BJ (cell line): ENCODE measurements at regions not wholly inside any gene's neighbourhood (a gene's known extent, or its start where the extent isn't known, plus 50 kb on each side); places are given as distances from the start of the nearest gene placed in this dataset.

ENCODE experiments used
- CTCF ChIA-PET: fragments of 350-600 bp; formaldehyde crosslinking; extraction: SDS; loops from one replicate; lab custom pipeline; 2021; ENCODE audit warnings: antibody characterized with exemption, inconsistent platforms; lab: Yijun Ruan, JAX
- POLR2A ChIA-PET: fragments of 300-600 bp; sonication (Branson Sonifier 250); formaldehyde crosslinking; extraction: SDS; loops from one replicate; lab custom pipeline; 2021; ENCODE audit warnings: antibody characterized with exemption; lab: Charles Lee
- DNase-seq: peaks from one replicate; pipeline ENCODE4 v3.0.0-alpha.2; 2011; ENCODE audit warnings: low read depth
- H3K27me3 ChIP-seq: 2 replicates; pipeline ENCODE4 v1.6.0; 2011; ENCODE audit warnings: low read length; ENCODE audit not compliant: control insufficient read depth, insufficient read depth
- H3K36me3 ChIP-seq: 2 replicates; pipeline ENCODE4 v1.5.1; 2011; ENCODE audit warnings: low read length; ENCODE audit not compliant: control insufficient read depth, insufficient read depth
- H3K4me3 ChIP-seq: 2 replicates; pipeline ENCODE4 v1.5.1; 2011; ENCODE audit warnings: low read depth, mild to moderate bottlenecking, control low read depth, low read length
- TF ChIP-seq, protein P1 (sequence below): IDR thresholded peaks from 2 replicates; pipeline ENCODE4 v1.5.1; 2011; ENCODE audit warnings: low read depth, mild to moderate bottlenecking, control low read depth, inconsistent platforms, low read length, moderate library complexity; ENCODE audit not compliant: insufficient read depth

DNA sequence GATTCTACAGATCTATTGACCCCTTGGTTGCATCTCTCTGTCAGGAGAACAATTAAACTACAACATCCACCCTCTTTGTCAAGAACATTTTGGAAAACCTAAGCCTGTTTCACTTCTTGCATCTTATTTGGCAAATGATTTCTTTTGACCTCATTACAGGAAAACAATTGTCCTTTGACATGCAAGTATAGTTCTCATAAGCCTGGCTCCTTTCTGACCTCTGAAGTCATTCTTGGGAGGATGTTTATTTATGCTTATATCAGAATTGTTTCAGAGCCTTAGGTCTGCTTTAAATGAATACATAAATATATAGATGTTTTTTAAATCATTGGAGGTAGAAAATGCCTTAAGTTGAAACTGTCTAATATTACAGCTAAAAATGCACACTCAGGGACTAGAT is 361.3 kb upstream of the PTGER4 start:
- TF ChIP-seq, protein P1, sequence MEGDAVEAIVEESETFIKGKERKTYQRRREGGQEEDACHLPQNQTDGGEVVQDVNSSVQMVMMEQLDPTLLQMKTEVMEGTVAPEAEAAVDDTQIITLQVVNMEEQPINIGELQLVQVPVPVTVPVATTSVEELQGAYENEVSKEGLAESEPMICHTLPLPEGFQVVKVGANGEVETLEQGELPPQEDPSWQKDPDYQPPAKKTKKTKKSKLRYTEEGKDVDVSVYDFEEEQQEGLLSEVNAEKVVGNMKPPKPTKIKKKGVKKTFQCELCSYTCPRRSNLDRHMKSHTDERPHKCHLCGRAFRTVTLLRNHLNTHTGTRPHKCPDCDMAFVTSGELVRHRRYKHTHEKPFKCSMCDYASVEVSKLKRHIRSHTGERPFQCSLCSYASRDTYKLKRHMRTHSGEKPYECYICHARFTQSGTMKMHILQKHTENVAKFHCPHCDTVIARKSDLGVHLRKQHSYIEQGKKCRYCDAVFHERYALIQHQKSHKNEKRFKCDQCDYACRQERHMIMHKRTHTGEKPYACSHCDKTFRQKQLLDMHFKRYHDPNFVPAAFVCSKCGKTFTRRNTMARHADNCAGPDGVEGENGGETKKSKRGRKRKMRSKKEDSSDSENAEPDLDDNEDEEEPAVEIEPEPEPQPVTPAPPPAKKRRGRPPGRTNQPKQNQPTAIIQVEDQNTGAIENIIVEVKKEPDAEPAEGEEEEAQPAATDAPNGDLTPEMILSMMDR, result no peak
- Histone ChIP-seq H3K4me3 (no peak overlapping the region), H3K36me3 (no peaks in the 10 kb centered on the region), H3K27me3 (no peaks in the 10 kb centered on the region)
- DNase-seq, result no peak
- ChIA-PET CTCF (no interaction called here), POLR2A (no interaction called here)

DNA sequence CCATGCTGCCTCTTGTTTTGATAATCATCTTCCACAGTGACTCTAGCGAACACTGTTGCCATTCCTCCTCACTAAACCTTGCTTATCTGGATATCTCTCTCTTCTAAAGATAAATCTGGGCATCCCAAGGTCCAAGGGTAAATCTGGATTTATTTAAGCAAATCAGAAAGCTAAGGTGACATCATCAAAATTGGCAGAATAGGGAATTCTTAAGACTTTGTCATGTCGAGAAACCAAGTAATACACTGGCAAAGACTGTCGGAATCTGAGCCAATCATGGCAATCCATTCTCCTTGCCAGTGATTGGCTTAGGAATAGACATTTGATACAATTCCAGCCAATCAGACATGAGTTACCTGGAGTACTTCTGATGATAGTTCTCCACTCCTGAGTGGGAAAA is 362.7 kb upstream of the PTGER4 start:
- TF ChIP-seq, protein P1, result no peak
- H3K4me3 ChIP-seq, result no peak overlapping the region
- CTCF ChIA-PET, result no interaction called here
- no peaks in the 10 kb centered on the region for H3K36me3 ChIP-seq
- no peak for DNase-seq
- POLR2A ChIA-PET, result no interaction called here
- H3K27me3 ChIP-seq, result no peaks in the 10 kb centered on the region

DNA sequence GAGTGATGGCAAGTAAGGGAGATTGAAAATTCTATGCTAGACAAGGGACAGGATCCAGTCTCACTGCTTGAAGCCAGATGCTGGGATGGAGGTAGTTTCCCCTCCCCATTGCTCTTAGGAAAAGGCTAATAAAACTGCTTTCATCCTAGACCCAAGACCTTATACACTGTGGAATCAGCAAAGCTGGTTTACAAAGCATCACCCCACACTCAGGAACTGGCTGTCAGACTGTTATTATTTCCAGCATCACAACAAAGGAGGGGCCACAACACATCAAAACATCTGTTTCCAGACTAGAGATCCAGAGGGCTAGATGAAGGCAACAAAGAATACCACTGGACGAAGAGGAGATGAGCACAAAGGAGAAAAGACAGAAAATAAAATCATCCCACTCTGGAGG is 364.6 kb upstream of the PTGER4 start:
- H3K27me3 ChIP-seq, result no peaks in the 10 kb centered on the region
- POLR2A ChIA-PET, result no interaction called here
- H3K36me3 ChIP-seq, result no peaks in the 10 kb centered on the region
- no peak for DNase-seq
- TF ChIP-seq, protein P1, result no peak
- no peak overlapping the region for H3K4me3 ChIP-seq
- CTCF ChIA-PET, result no interaction called here

DNA sequence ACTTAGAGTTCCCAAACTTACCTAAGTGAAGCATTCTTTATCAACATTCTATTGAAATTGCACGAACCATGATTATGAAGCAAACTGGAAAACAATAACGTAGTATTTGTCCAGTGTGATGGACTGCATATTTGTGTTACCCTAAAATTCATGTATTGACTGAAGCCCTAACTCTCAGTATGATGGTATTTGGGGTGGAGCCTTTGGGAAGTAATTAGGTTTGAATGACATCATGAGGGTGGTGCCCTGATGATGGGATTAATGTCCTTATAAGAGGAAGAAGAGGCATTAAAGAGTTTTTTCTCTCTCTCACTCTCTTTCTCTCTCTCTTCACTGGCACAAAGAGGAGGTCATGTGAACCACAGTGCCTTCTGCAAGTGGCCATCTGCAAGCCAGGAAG is 365.4 kb upstream of the PTGER4 start:
- ChIA-PET POLR2A (no interaction called here), CTCF (no interaction called here)
- TF ChIP-seq, protein P1, result no peak
- no peak for DNase-seq
- H3K4me3 ChIP-seq, result no peak overlapping the region
- H3K36me3 ChIP-seq, result no peaks in the 10 kb centered on the region
- H3K27me3 ChIP-seq, result no peaks in the 10 kb centered on the region

DNA sequence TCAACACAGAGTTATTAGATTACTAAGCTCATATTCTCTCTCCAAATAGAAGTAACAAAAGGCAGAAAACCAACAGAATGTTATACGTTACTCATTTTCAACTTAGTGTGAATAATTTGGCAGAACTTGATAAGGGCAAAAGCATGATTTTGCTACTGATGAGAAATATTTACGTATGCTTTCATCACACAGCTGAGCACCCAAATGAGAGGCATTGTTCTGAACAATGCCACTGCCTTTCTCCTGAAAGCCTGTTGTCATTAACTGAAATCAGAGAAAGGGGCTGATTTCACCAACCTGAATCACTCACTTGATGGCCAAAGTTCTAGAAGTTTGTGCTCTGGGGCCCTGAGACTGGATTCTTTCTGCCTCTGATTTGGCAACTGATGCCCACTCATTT is 367.5 kb upstream of the PTGER4 start:
- H3K36me3 ChIP-seq, result no peaks in the 10 kb centered on the region
- no peak for DNase-seq
- H3K27me3 ChIP-seq, result no peaks in the 10 kb centered on the region
- no peak overlapping the region for H3K4me3 ChIP-seq
- POLR2A ChIA-PET, result no interaction called here
- TF ChIP-seq, protein P1, result no peak
- CTCF ChIA-PET, result interaction anchor here (0.8 kb wide), 1 partner anchor 598 kb away, joined by 3 read pairs; no protein-coding TSS in a partner anchor
